GM18858 (cell line): ENCODE measurements at regions not wholly inside any gene's neighbourhood (a gene's known extent, or its start where the extent isn't known, plus 50 kb on each side); places are given as distances from the start of the nearest gene placed in this dataset.
"Not testable (repeated sequence)": the region's sequence is repeated elsewhere in the genome, so short reads cannot be mapped to it uniquely, and the experiment has no call there.

Experiments
- ATAC-seq: cut with Tn5 transposase; IDR thresholded peaks from one replicate; pipeline ENCODE4 v1.9.1; 2021; ENCODE audit not compliant: unreplicated experiment

- ATAC-seq, result peak; percentile 76
Observed at GRCh38 chr7:32691965-32692815, 196.9 kb downstream of the AVL9 start.

GRCh38 chr7:32688092-32688491, 192.8 kb downstream of the AVL9 start:
- ATAC-seq, result not testable (repeated sequence)

GRCh38 chr7:32681174-32681518, 185.9 kb downstream of the AVL9 start:
- no peak for ATAC-seq

- no peak for ATAC-seq
Observed at GRCh38 chr7:32680259-32681173, 185.2 kb downstream of the AVL9 start.

GRCh38 chr7:32679192-32679591, 183.9 kb downstream of the AVL9 start:
- no peak for ATAC-seq

- no peak for ATAC-seq
Observed at GRCh38 chr7:32677593-32677992, 182.3 kb downstream of the AVL9 start.

GRCh38 chr7:32676249-32676941, 181.1 kb downstream of the AVL9 start:
- no peak for ATAC-seq

- ATAC-seq, result no peak
Observed at GRCh38 chr7:32673275-32673983, 178.1 kb downstream of the AVL9 start.

- ATAC-seq, result no peak
Observed at GRCh38 chr7:32670110-32671025, 175.1 kb downstream of the AVL9 start.

- ATAC-seq, result not testable (repeated sequence)
Observed at GRCh38 chr7:32669173-32669870, 174.0 kb downstream of the AVL9 start.

- ATAC-seq, result not testable (repeated sequence)
Observed at GRCh38 chr7:32668387-32669097, 173.3 kb downstream of the AVL9 start.

GRCh38 chr7:32667586-32667985, 172.3 kb downstream of the AVL9 start:
- not testable (repeated sequence) for ATAC-seq

GRCh38 chr7:32663805-32664211, 168.5 kb downstream of the AVL9 start:
- not testable (repeated sequence) for ATAC-seq

- ATAC-seq, result not testable (repeated sequence)
Observed at GRCh38 chr7:32662509-32662908, 167.2 kb downstream of the AVL9 start.

- no peak for ATAC-seq
Observed at GRCh38 chr7:32661929-32662328, 166.6 kb downstream of the AVL9 start.

- no peak for ATAC-seq
Observed at GRCh38 chr7:32661501-32661900, 166.2 kb downstream of the AVL9 start.

GRCh38 chr7:32660936-32661335, 165.6 kb downstream of the AVL9 start:
- no peak for ATAC-seq

- ATAC-seq, result no peak
Observed at GRCh38 chr7:32659853-32660252, 164.6 kb downstream of the AVL9 start.
